ENCODE measurements at regions not wholly inside any gene's neighbourhood (a gene's known extent, or its start where the extent isn't known, plus 50 kb on each side); places are given as distances from the start of the nearest gene placed in this dataset.
"Not testable (repeated sequence)": the region's sequence is repeated elsewhere in the genome, so short reads cannot be mapped to it uniquely, and the experiment has no call there.

DNA sequence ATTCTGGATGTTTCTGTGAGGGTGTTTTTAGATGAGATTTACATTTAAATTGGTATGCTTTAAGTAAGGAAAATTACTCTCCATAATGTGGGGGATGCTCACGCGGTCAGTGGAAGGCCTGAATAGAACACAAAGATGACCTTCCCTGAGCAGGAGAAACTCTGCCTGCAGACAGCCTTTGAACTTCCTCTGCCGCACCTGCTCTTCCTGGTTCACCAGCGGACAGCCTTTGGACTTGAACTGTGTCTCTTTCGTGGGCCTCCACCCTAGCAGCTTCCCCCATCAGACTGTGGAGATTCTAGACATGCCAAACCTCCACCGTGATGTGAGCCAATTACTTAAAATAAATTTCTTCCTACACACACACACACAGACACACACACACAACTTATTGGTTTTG lies 210.7 kb downstream of the EFCAB11 start:
- DNase-seq (ENCODE audit: low read depth in 2 of 2): no peak

- DNase-seq (ENCODE audit: low read depth in 2 of 2): no peak
Measured at GRCh38 chr14:89740241-89740640, 214.3 kb downstream of the EFCAB11 start.

DNA sequence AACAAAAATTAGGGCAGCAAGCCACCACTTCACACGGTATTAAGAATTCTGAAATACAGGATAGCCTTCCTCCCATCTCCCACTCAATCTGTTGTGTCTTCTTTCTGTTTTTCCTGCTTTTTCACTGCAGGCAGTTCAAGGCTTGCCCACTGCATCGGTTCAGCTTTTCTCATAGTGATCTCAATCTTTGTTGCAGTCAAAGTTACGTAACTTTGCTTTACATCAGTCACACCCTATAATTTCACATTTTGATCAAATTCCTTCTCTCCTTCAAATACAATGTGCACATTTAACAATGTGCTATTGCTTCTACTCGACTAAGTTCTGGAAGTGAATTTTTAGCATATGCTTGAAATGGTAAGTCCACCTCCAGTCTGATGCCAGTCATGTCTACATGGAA lies 217.6 kb downstream of the EFCAB11 start:
- DNase-seq (ENCODE audit: low read depth in 2 of 2): no peak

DNA sequence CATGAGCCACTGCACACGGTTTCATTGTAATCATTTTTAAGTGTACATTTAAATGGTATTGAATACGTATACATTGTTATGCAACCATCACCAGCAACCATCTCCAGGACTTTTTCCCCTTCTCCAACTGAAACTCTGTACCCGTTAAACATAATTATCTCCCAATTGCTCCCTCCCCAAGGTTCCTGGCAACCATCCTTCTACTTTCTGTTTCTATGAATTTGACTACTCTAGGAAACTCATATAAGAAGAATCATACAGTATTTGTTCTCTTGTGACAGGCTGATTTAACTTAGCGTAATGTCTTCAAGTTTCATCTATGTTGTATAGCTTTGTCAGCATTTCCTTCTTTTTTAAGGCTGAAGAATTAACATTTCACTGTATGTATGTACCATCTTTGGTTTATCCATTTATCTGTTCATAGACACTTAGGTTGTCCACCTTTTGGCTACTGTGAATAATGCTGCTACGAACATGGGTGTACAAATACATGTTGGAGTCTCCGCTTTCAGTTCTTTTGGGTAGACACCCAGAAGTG lies 223.1 kb downstream of the EFCAB11 start:
- DNase-seq (ENCODE audit: low read depth in 2 of 2): no peak

DNA sequence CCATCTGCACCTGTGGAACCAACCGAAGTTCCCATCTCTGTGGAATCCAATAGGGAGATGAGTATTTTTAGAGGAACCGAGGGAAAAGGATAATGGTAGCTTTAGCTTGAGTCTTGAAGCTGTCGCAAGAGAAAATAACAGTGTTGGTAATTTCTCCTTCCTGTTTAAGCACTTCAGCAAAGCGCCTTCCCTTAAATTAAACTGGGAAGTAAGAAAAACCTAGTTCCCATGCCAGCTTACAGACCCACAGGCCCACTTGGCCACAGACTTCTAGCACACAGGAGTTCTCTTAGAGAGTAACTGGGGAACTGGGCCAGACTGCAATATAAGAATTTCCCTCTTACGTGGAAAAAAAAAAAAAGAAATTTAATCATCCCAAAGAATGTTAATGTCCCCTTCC lies 223.8 kb downstream of the EFCAB11 start:
- DNase-seq (ENCODE audit: low read depth in 2 of 2): no peak

DNA sequence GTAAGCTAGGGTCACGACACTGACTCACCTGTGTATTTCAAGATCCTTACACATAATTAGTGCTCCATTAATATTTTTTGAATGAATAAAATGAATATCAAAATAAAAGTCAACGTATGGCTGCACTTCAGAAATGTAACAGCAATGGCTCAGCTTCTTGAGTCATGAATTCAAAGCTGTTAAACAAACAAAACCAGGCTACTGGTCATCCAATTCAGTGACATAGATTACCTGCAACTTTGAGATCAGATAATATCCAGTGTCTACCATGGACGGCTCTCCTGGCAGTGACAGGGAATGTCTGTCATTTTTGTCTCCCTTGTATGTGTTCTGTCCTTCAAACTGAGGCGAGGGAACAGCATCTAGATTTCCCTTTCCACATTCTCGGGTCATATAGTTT lies 225.6 kb downstream of the EFCAB11 start:
- no peak for DNase-seq (ENCODE audit: low read depth in 2 of 2)

GRCh38 chr14:89726226-89726625 lies 228.3 kb downstream of the EFCAB11 start:
- DNase-seq (ENCODE audit: low read depth in 2 of 2): not testable (repeated sequence)

DNA sequence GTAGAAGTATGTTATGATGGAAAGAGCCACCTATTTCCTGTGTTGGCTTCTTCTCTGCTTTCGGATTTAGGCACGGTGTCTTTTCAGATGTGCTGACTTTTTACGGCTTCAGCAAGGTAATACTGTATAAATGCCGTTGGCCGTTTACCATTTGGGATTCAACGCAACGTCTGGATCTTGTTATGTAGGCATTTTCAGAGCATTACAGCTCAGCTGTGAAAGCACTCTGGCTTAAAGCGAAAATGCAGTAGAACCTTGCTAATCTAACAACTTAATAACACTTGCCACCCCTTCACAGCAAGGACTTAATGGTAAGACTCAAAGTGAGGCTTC lies 229.9 kb downstream of the EFCAB11 start:
- DNase-seq (ENCODE audit: low read depth in 2 of 2): no peak

DNA sequence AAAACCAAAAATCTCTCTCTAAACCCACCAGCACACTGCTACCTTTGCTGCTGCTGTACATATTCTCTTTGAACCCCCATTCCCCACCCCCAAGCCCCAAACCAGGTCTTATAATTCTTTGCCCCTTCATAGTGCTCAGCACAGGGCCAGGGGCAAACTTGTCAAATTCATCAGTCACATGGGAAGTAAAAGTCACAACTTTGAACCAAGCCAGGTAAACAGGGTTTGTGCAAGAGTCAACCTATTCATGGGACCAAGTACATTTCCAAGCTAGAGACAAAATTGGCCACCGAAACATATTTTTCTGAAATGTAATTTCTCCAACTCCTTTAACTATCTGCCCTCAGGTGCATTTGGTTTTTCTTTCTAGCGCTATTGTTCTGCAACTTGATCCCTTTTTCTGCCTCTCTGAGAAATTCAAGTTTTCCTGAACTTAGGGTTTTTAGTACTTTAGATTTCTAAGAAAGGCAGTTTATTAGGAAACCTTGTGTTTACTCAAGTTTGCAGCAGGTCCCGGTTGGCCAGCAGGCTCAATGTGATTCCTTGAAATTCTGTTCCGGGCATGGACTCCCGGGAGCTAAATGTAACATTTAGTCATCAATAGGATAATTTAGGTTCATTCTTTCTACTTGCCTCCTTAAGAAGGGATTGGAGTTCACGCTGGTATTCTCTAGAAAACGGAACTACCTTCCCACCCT lies 230.5 kb downstream of the EFCAB11 start:
- DNase-seq (ENCODE audit: low read depth in 2 of 2): no peak

GRCh38 chr14:89721956-89722355 lies 232.6 kb downstream of the EFCAB11 start:
- DNase-seq (ENCODE audit: low read depth in 2 of 2): no peak

- peak; percentile 43 to 49 for DNase-seq (ENCODE audit: low read depth in 2 of 2)
Measured at GRCh38 chr14:89720741-89721729, 233.5 kb downstream of the EFCAB11 start.

GRCh38 chr14:89720076-89720687 lies 234.3 kb downstream of the EFCAB11 start:
- DNase-seq (ENCODE audit: low read depth in 2 of 2): no peak

GRCh38 chr14:89719366-89720075 lies 235.0 kb downstream of the EFCAB11 start:
- no peak for DNase-seq (ENCODE audit: low read depth in 2 of 2)

GRCh38 chr14:89708982-89709625 lies 245.4 kb downstream of the EFCAB11 start:
- no peak for DNase-seq (ENCODE audit: low read depth in 2 of 2)

DNA sequence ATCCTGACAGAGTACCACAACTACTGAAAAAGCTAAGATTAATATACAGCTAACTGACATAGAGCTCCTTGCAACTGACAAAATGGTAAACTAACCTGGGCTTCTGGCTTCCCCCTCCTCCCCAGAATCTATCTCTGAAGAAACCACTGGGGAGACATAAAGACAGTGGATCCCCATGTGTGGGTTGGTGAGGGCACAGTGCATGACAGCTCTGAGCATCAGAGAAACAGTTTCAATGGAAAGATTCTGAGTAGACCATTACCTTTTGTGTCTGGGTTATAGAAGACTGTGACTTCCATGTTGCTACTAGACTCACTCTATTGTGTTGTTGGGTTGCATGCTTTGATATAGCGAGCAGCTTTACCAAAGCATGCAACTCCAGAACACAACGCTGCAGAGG lies 247.4 kb downstream of the EFCAB11 start:
- DNase-seq (ENCODE audit: low read depth in 2 of 2): no peak

DNA sequence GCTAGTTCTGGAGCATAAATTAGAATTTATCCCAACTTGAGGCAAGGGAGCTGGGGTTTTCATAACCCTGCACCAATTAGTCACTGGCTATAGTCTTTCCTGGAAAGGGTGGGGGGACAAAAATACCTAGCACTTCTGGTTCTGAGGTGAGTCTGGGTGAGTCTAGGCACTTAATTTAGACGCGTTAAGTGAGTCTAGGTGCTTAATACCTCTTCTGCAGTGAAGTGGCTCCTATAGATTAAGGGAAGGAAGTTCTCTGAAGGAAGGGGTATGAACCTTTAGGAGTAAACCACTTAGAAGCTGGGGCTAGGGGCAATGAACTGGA lies 251.7 kb downstream of the EFCAB11 start:
- no peak for DNase-seq (ENCODE audit: low read depth in 2 of 2)

- DNase-seq (ENCODE audit: low read depth in 2 of 2): no peak
Measured at GRCh38 chr14:89702073-89702875, 252.3 kb downstream of the EFCAB11 start.

- DNase-seq (ENCODE audit: low read depth in 2 of 2): peak; percentile 71 to 75
Measured at GRCh38 chr14:89701211-89702043, 253.1 kb downstream of the EFCAB11 start.

DNA sequence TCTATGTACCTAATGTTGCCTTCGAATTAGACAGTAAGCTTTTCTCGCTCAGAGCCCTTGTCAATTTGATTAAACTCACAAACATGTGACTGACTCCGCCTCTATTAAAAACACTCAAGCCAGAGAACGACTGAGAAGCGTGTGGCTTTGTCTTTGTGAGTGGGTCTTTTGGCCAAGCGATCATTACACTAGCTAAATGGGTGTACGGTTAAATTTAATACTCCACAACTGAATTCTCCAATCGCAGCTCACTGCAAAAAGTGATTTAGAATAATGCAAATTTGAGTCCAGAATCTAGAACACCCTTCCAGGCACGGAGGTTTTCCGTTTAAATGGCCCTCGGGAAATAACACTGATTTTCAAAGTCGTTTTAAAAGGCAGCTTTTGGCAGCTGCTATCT lies 253.7 kb downstream of the EFCAB11 start:
- DNase-seq (ENCODE audit: low read depth in 2 of 2): no peak

DNA sequence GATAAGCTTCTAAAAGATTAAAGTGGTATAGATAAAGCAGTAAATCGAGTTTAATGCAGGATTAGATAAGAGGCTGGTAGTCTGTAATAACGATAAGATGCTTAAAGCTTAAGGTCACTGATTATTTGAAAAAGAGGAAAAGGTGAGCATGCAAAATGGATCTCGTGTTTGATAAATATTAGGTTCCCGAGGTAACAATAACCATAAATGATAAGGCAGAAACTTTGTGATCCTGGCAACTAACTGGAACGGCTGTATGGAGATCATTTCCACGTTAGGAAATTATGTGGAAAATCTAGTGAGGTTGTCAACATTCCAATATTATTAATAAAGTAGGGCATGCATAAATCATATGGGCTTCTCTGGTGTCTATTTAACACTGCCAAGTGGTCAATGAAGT lies 255.5 kb downstream of the EFCAB11 start:
- no peak for DNase-seq (ENCODE audit: low read depth in 2 of 2)
